GM12892 (cell line): ENCODE measurements at regions not wholly inside any gene's neighbourhood (a gene's known extent, or its start where the extent isn't known, plus 50 kb on each side); places are given as distances from the start of the nearest gene placed in this dataset.

Source experiments
- POLR2A ChIP-seq: IDR thresholded peaks from 2 replicates; pipeline ENCODE4 v1.6.1; 2011; ENCODE audit warnings: low read depth, low read length, control low read depth
- POLR2AphosphoS5 ChIP-seq: IDR thresholded peaks from 2 replicates; pipeline ENCODE4 v1.6.1; 2011; ENCODE audit warnings: low read depth, low read length, control low read depth

- TF ChIP-seq POLR2AphosphoS5: no peak
- no peak for TF ChIP-seq POLR2A
These were observed 51.7 kb upstream of the SORCS3 start for GRCh38 chr10:104589431-104589830.
